ENCODE measurements at regions not wholly inside any gene's neighbourhood (a gene's known extent, or its start where the extent isn't known, plus 50 kb on each side); places are given as distances from the start of the nearest gene placed in this dataset.

GRCh38 chr5:115737452-115737851 lies 79.0 kb downstream of the CDO1 start:
- H4K91ac ChIP-seq (replicated peaks; ENCODE audit: insufficient read length, low read length) = peak overlapping the region; percentile 85
- FAIRE-seq (no peak), DNase-seq (ENCODE audit: low read depth in 1 of 2, low spot score in 2 of 2) (no peak)
- H3K79me1 ChIP-seq (ENCODE audit: low read depth, low read length) = no peaks in the 10 kb centered on the region
- no peak overlapping the region; the same call in 1 of the 2 replicates for H2BK20ac ChIP-seq (ENCODE audit: low read length)
- peak overlapping the region; percentile 76; the same call in 1 of the 2 replicates for H2BK5ac ChIP-seq (ENCODE audit: low read depth, low read length)
- no peaks in the 10 kb centered on the region for H3K23me2 ChIP-seq (ENCODE audit: low read depth, low read length)
- peak overlapping the region in 1 of 4 experiments; percentile 27; a peak in 1 of 8 replicates for H3K4me3 ChIP-seq (ENCODE audit: extremely low read depth in 1 of 4, insufficient read depth in 2 of 4, low read depth in 3 of 4, low read length in 4 of 4)
- peak overlapping the region; percentile 16 for H2BK120ac ChIP-seq (replicated peaks; ENCODE audit: low read depth, low read length)
- 81% methylated on average over 1 of the region's 1 CpG; no CpG with 5 or more reads in 1 of the 2 experiments for WGBS, 2 experiments (ENCODE audit: extremely low coverage in 1 of 2, insufficient coverage in 1 of 2, insufficient read length in 1 of 2, insufficient replicate concordance in 2 of 2, low coverage in 1 of 2, low lambda C conversion rate in 2 of 2, missing lambda C conversion rate in 1 of 2)
- peak overlapping the region; percentile 34; the same call in 1 of the 2 replicates for H3K18ac ChIP-seq (ENCODE audit: extremely low read depth, low read length)
- H3K27ac ChIP-seq (ENCODE audit: low read depth, low read length) = 0 out of 2 replicates have a peak overlapping the region, but pooled peaks have one; percentile 4
- no peak overlapping the region for H3K9ac ChIP-seq (replicated peaks in 1 of 4; ENCODE audit: extremely low read depth in 1 of 4, low read depth in 3 of 4, low read length in 3 of 4)
- no peak for TF ChIP-seq ZNF274 (IDR thresholded peaks at IDR 0.05; ENCODE audit: borderline replicate concordance, extremely low read depth, low read length)
- TF ChIP-seq SAP30 (IDR thresholded peaks at IDR 0.05; ENCODE audit: insufficient read depth, insufficient replicate concordance, low read length) = no peak
- no peak for TF ChIP-seq SIX5 (IDR thresholded peaks at IDR 0.05; ENCODE audit: low read depth, low read length)
- TF ChIP-seq GTF2F1 (IDR thresholded peaks at IDR 0.05; ENCODE audit: borderline replicate concordance, low read depth, low read length) = no peak
- TF ChIP-seq KDM5A (IDR thresholded peaks at IDR 0.05; ENCODE audit: low read length) = no peak
- TF ChIP-seq FOSL1 (IDR thresholded peaks at IDR 0.05; ENCODE audit: insufficient read depth, low read depth, low read length) = no peak
- TF ChIP-seq RBBP5 (IDR thresholded peaks at IDR 0.05; ENCODE audit: borderline replicate concordance, low read depth, low read length) = no peak
- no peak for TF ChIP-seq BCL11A (IDR thresholded peaks at IDR 0.05; ENCODE audit: low read depth in 2 of 2, low read length in 2 of 2)
- H4K5ac ChIP-seq (ENCODE audit: insufficient read length, low read depth, low read length) = peak overlapping the region; percentile 67
- CTCF ChIA-PET (ENCODE audit: partially characterized antibody) = interaction anchor here (0.8 to 0.9 kb wide), 2 partner anchors 19 to 101 kb away, joined by 3 read pairs; no protein-coding TSS in a partner anchor
- 0 out of 2 replicates have a peak overlapping the region, but pooled peaks have one; percentile 42 for H2BK12ac ChIP-seq (ENCODE audit: low read depth, low read length)
- H3K56ac ChIP-seq (replicated peaks; ENCODE audit: insufficient read length, low read depth, low read length) = peak overlapping the region; percentile 60
- POLR2A ChIA-PET (ENCODE audit: partially characterized antibody) = no interaction called here
- peaks cover 0 to 19% (median 8%) of the 10 kb centered on the region in 4 experiments for H3K4me1 ChIP-seq (replicated peaks in 1 of 4; ENCODE audit: control insufficient read depth in 3 of 4, insufficient read depth in 4 of 4, low read length in 3 of 4)
- H3K4ac ChIP-seq (replicated peaks; ENCODE audit: insufficient read length, low read depth, low read length) = no peak overlapping the region
- H2BK15ac ChIP-seq (ENCODE audit: low read length) = 0 out of 2 replicates have a peak overlapping the region, but pooled peaks have one; percentile 24
- H2AK5ac ChIP-seq (ENCODE audit: low read depth, low read length) = no peak overlapping the region
- no peaks in the 10 kb centered on the region for H4K20me1 ChIP-seq (replicated peaks in 1 of 2; ENCODE audit: control insufficient read depth in 1 of 2, insufficient read depth in 2 of 2, low read length in 2 of 2)
- no peaks in the 10 kb centered on the region for H3K9me3 ChIP-seq (ENCODE audit: insufficient read depth in 2 of 2, low read depth in 1 of 2, low read length in 1 of 2)
- peak overlapping the region; percentile 46 for H2AFZ ChIP-seq (ENCODE audit: low read length)
- peak overlapping the region; percentile 41 to 60 for H3K4me2 ChIP-seq (ENCODE audit: insufficient read depth in 1 of 2, low read depth in 2 of 2, low read length in 2 of 2)
- no peak overlapping the region for H3K14ac ChIP-seq (ENCODE audit: insufficient read length)
- H3K36me3 ChIP-seq (ENCODE audit: control insufficient read depth in 2 of 4, insufficient read depth in 4 of 4, low read length in 3 of 4) = no peaks in the 10 kb centered on the region
- no peak overlapping the region for H3K23ac ChIP-seq (ENCODE audit: insufficient read length)
- no peaks in the 10 kb centered on the region for H3K27me3 ChIP-seq (replicated peaks in 1 of 4; ENCODE audit: control insufficient read depth in 3 of 4, extremely low read depth in 1 of 4, insufficient read depth in 3 of 4, low read length in 3 of 4)
- H3K79me2 ChIP-seq (ENCODE audit: control insufficient read depth in 1 of 2, insufficient read depth in 2 of 2, low read length in 2 of 2) = no peaks in the 10 kb centered on the region
- H4K8ac ChIP-seq (ENCODE audit: extremely low read depth, insufficient read depth, low read length) = no peak overlapping the region
